ENCODE measurements at regions not wholly inside any gene's neighbourhood (a gene's known extent, or its start where the extent isn't known, plus 50 kb on each side); places are given as distances from the start of the nearest gene placed in this dataset.

- no peak overlapping the region for H3K9ac ChIP-seq (ENCODE audit: low read depth, low read length)
- no peaks in the 10 kb centered on the region for H3K4me1 ChIP-seq (ENCODE audit: insufficient read depth, low read length)
- no peaks in the 10 kb centered on the region for H3K9me3 ChIP-seq (ENCODE audit: insufficient read depth, low read depth, low read length)
- H3K27ac ChIP-seq (ENCODE audit: low read length) = no peak overlapping the region
- no peaks in the 10 kb centered on the region for H3K27me3 ChIP-seq (ENCODE audit: insufficient read depth, low read length)
- H3K36me3 ChIP-seq (ENCODE audit: insufficient read depth, low read depth, low read length) = no peaks in the 10 kb centered on the region
- H3K4me3 ChIP-seq (ENCODE audit: low read length) = no peak overlapping the region
Observed at GRCh38 chr4:22336822-22337221, 179.0 kb downstream of the ADGRA3 start.

GRCh38 chr4:22334155-22334554 lies 181.7 kb downstream of the ADGRA3 start:
- H3K4me3 ChIP-seq (ENCODE audit: low read length) = no peak overlapping the region
- no peaks in the 10 kb centered on the region for H3K4me1 ChIP-seq (ENCODE audit: insufficient read depth, low read length)
- H3K36me3 ChIP-seq (ENCODE audit: insufficient read depth, low read depth, low read length) = no peaks in the 10 kb centered on the region
- no peaks in the 10 kb centered on the region for H3K9me3 ChIP-seq (ENCODE audit: insufficient read depth, low read depth, low read length)
- H3K27ac ChIP-seq (ENCODE audit: low read length) = no peak overlapping the region
- H3K27me3 ChIP-seq (ENCODE audit: insufficient read depth, low read length) = no peaks in the 10 kb centered on the region
- H3K9ac ChIP-seq (ENCODE audit: low read depth, low read length) = no peak overlapping the region

- Histone ChIP-seq H3K27ac (ENCODE audit: low read length) (no peak overlapping the region), H3K9me3 (ENCODE audit: insufficient read depth, low read depth, low read length) (no peaks in the 10 kb centered on the region), H3K4me1 (ENCODE audit: insufficient read depth, low read length) (peaks cover 6% of the 10 kb centered on the region; the same call in 1 of the 2 replicates), H3K9ac (ENCODE audit: low read depth, low read length) (no peak overlapping the region), H3K4me3 (ENCODE audit: low read length) (no peak overlapping the region), H3K36me3 (ENCODE audit: insufficient read depth, low read depth, low read length) (no peaks in the 10 kb centered on the region), H3K27me3 (ENCODE audit: insufficient read depth, low read length) (no peaks in the 10 kb centered on the region)
Observed at GRCh38 chr4:22324422-22324821, 191.4 kb downstream of the ADGRA3 start.

- no peaks in the 10 kb centered on the region for H3K9me3 ChIP-seq (ENCODE audit: insufficient read depth, low read depth, low read length)
- H3K27me3 ChIP-seq (ENCODE audit: insufficient read depth, low read length) = no peaks in the 10 kb centered on the region
- no peak overlapping the region for H3K9ac ChIP-seq (ENCODE audit: low read depth, low read length)
- H3K4me3 ChIP-seq (ENCODE audit: low read length) = no peak overlapping the region
- no peaks in the 10 kb centered on the region for H3K36me3 ChIP-seq (ENCODE audit: insufficient read depth, low read depth, low read length)
- H3K27ac ChIP-seq (ENCODE audit: low read length) = no peak overlapping the region
- H3K4me1 ChIP-seq (ENCODE audit: insufficient read depth, low read length) = peaks cover 6% of the 10 kb centered on the region; the same call in 1 of the 2 replicates
Observed at GRCh38 chr4:22323691-22324090, 192.2 kb downstream of the ADGRA3 start.

- Histone ChIP-seq H3K27me3 (ENCODE audit: insufficient read depth, low read length) (no peaks in the 10 kb centered on the region), H3K27ac (ENCODE audit: low read length) (no peak overlapping the region), H3K4me1 (ENCODE audit: insufficient read depth, low read length) (peaks cover 6% of the 10 kb centered on the region; the same call in 1 of the 2 replicates), H3K9me3 (ENCODE audit: insufficient read depth, low read depth, low read length) (no peaks in the 10 kb centered on the region), H3K36me3 (ENCODE audit: insufficient read depth, low read depth, low read length) (no peaks in the 10 kb centered on the region), H3K4me3 (ENCODE audit: low read length) (no peak overlapping the region), H3K9ac (ENCODE audit: low read depth, low read length) (no peak overlapping the region)
Observed at GRCh38 chr4:22322996-22323395, 192.9 kb downstream of the ADGRA3 start.

- Histone ChIP-seq H3K27me3 (ENCODE audit: insufficient read depth, low read length) (no peaks in the 10 kb centered on the region), H3K9me3 (ENCODE audit: insufficient read depth, low read depth, low read length) (no peaks in the 10 kb centered on the region), H3K27ac (ENCODE audit: low read length) (no peak overlapping the region), H3K4me1 (ENCODE audit: insufficient read depth, low read length) (no peaks in the 10 kb centered on the region), H3K4me3 (ENCODE audit: low read length) (no peak overlapping the region), H3K36me3 (ENCODE audit: insufficient read depth, low read depth, low read length) (no peaks in the 10 kb centered on the region), H3K9ac (ENCODE audit: low read depth, low read length) (no peak overlapping the region)
Observed at GRCh38 chr4:22315628-22316027, 200.2 kb downstream of the ADGRA3 start.

GRCh38 chr4:22313976-22314375 lies 201.9 kb downstream of the ADGRA3 start:
- no peak overlapping the region for H3K9ac ChIP-seq (ENCODE audit: low read depth, low read length)
- no peak overlapping the region for H3K4me3 ChIP-seq (ENCODE audit: low read length)
- no peak overlapping the region for H3K27ac ChIP-seq (ENCODE audit: low read length)
- no peaks in the 10 kb centered on the region for H3K27me3 ChIP-seq (ENCODE audit: insufficient read depth, low read length)
- no peaks in the 10 kb centered on the region for H3K4me1 ChIP-seq (ENCODE audit: insufficient read depth, low read length)
- H3K9me3 ChIP-seq (ENCODE audit: insufficient read depth, low read depth, low read length) = no peaks in the 10 kb centered on the region
- no peaks in the 10 kb centered on the region for H3K36me3 ChIP-seq (ENCODE audit: insufficient read depth, low read depth, low read length)

GRCh38 chr4:22312113-22312512 lies 203.8 kb downstream of the ADGRA3 start:
- no peaks in the 10 kb centered on the region for H3K4me1 ChIP-seq (ENCODE audit: insufficient read depth, low read length)

GRCh38 chr4:22301253-22301652 lies 214.6 kb downstream of the ADGRA3 start:
- Histone ChIP-seq H3K27ac (ENCODE audit: low read length) (no peak overlapping the region), H3K9ac (ENCODE audit: low read depth, low read length) (no peak overlapping the region), H3K4me1 (ENCODE audit: insufficient read depth, low read length) (no peaks in the 10 kb centered on the region), H3K27me3 (ENCODE audit: insufficient read depth, low read length) (no peaks in the 10 kb centered on the region), H3K9me3 (ENCODE audit: insufficient read depth, low read depth, low read length) (peaks cover 23% of the 10 kb centered on the region; the same call in 1 of the 2 replicates), H3K36me3 (ENCODE audit: insufficient read depth, low read depth, low read length) (no peaks in the 10 kb centered on the region), H3K4me3 (ENCODE audit: low read length) (no peak overlapping the region)

More at GRCh38 chr4:22312113-22312512, 203.8 kb downstream of the ADGRA3 start:
- Histone ChIP-seq H3K4me3 (ENCODE audit: low read length) (no peak overlapping the region), H3K27ac (ENCODE audit: low read length) (no peak overlapping the region), H3K9ac (ENCODE audit: low read depth, low read length) (no peak overlapping the region), H3K36me3 (ENCODE audit: insufficient read depth, low read depth, low read length) (no peaks in the 10 kb centered on the region), H3K27me3 (ENCODE audit: insufficient read depth, low read length) (no peaks in the 10 kb centered on the region), H3K9me3 (ENCODE audit: insufficient read depth, low read depth, low read length) (no peaks in the 10 kb centered on the region)

- Histone ChIP-seq H3K9ac (ENCODE audit: low read depth, low read length) (no peak overlapping the region), H3K27me3 (ENCODE audit: insufficient read depth, low read length) (no peaks in the 10 kb centered on the region), H3K36me3 (ENCODE audit: insufficient read depth, low read depth, low read length) (no peaks in the 10 kb centered on the region), H3K9me3 (ENCODE audit: insufficient read depth, low read depth, low read length) (peaks cover 21% of the 10 kb centered on the region; the same call in 1 of the 2 replicates), H3K4me3 (ENCODE audit: low read length) (no peak overlapping the region), H3K4me1 (ENCODE audit: insufficient read depth, low read length) (no peaks in the 10 kb centered on the region), H3K27ac (ENCODE audit: low read length) (no peak overlapping the region)
Observed at GRCh38 chr4:22299678-22300077, 216.2 kb downstream of the ADGRA3 start.

- Histone ChIP-seq H3K9ac (ENCODE audit: low read depth, low read length) (no peak overlapping the region), H3K36me3 (ENCODE audit: insufficient read depth, low read depth, low read length) (no peaks in the 10 kb centered on the region), H3K27ac (ENCODE audit: low read length) (no peak overlapping the region), H3K4me1 (ENCODE audit: insufficient read depth, low read length) (no peaks in the 10 kb centered on the region), H3K9me3 (ENCODE audit: insufficient read depth, low read depth, low read length) (peaks cover 16% of the 10 kb centered on the region), H3K4me3 (ENCODE audit: low read length) (no peak overlapping the region), H3K27me3 (ENCODE audit: insufficient read depth, low read length) (no peaks in the 10 kb centered on the region)
Observed at GRCh38 chr4:22287631-22288030, 228.2 kb downstream of the ADGRA3 start.

GRCh38 chr4:22268350-22269025 lies 247.4 kb downstream of the ADGRA3 start:
- Histone ChIP-seq H3K27ac (ENCODE audit: low read length) (no peak overlapping the region), H3K36me3 (ENCODE audit: insufficient read depth, low read depth, low read length) (no peaks in the 10 kb centered on the region), H3K4me1 (ENCODE audit: insufficient read depth, low read length) (no peaks in the 10 kb centered on the region), H3K4me3 (ENCODE audit: low read length) (no peak overlapping the region), H3K9me3 (ENCODE audit: insufficient read depth, low read depth, low read length) (no peaks in the 10 kb centered on the region; the same call in 1 of the 2 replicates), H3K27me3 (ENCODE audit: insufficient read depth, low read length) (no peaks in the 10 kb centered on the region), H3K9ac (ENCODE audit: low read depth, low read length) (no peak overlapping the region)
